Hematopoietic multipotent progenitor cell treated with erythropoietin and hydrocortisone succinate and interleukin-3 and kit ligand, for 17 days (in vitro differentiated cells): ENCODE measurements at regions not wholly inside any gene's neighbourhood (a gene's known extent, or its start where the extent isn't known, plus 50 kb on each side); places are given as distances from the start of the nearest gene placed in this dataset.

Experiments used
- DNase-seq: peaks from one replicate; pipeline ENCODE4 v3.0.0-alpha.2; 2015; ENCODE audit warnings: low spot score

DNA sequence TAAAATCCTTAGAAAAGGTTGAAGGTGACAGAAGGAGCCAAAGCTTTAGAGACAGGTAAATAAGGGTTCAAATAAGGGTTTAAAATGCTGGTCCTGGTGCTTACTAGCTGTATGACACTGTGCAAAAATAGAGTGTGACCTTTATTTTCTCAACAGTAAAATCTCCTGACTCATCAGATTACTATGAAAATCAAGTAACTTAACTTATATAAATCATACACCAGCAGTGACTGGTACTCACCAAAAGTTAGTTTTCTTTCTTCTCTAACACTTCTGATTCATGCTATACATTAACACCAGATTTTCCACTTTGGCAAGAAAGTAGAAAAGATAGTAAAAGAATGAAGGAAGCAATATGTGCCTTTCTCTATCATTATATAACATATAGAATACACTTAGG lies 205.9 kb upstream of the GBE1 start:
- no peak for DNase-seq

DNA sequence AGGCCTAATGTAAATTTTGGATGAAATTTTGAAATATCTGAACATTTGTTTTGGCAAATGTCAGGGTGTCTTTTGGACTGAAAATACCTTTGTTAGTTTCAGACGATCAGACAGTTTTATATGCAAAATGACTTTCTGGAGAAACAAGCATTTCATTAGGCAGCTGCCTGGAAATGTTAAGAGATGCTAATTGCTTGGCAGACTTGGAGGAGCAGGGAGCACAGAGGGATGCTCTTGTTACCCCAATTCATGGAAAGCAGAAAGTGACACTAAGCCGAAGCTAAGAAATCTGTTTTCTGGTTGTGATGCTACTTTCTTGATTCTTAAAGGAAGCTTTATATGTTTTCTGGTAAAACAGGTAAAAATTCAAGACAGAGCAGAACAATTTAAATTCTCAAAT lies 204.3 kb upstream of the GBE1 start:
- no peak for DNase-seq

- no peak for DNase-seq
These were observed 201.0 kb upstream of the GBE1 start for GRCh38 chr3:81962396-81962795.

- DNase-seq: no peak
These were observed 197.7 kb upstream of the GBE1 start for GRCh38 chr3:81958972-81959640.

DNA sequence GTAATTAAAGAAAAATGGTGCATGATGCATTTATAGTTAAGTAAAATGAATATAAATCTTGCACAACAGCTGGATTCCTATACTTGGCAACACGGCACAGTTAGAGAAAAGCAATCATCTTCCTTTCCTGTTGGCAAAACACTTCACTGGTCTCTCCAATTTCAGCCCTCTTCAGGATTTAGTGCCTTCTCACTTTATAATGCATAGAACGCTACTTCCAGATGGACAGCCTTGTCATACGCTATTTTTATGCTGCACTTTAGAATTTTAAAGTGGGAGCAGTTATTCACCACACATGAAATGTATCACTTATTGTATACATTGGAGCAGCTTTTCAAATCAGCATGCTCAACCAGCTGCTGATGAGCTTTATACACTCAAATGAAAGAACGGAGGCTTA lies 194.4 kb upstream of the GBE1 start:
- DNase-seq: no peak

- DNase-seq: no peak
These were observed 191.7 kb upstream of the GBE1 start for GRCh38 chr3:81953111-81953510.

DNA sequence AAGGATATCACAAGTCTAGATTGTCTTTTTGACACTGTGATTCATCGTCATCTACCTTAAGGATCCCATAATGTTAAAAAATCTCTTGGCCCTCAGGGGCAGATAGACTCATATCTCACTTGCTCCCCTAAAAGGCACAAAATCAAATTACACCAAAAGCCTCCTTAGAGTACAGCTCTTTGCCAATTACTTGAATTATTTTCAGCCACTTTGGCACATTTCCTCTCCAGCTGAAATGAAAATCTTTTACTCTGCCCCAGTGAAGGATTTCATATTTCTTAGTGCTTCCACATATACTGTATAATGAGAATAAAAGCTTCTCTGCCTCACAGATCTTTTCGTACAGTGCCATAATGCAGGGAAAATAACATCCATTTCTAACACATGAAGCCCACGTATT lies 190.7 kb upstream of the GBE1 start:
- DNase-seq: no peak

- DNase-seq: no peak
These were observed 190.2 kb upstream of the GBE1 start for GRCh38 chr3:81951636-81952035.

DNA sequence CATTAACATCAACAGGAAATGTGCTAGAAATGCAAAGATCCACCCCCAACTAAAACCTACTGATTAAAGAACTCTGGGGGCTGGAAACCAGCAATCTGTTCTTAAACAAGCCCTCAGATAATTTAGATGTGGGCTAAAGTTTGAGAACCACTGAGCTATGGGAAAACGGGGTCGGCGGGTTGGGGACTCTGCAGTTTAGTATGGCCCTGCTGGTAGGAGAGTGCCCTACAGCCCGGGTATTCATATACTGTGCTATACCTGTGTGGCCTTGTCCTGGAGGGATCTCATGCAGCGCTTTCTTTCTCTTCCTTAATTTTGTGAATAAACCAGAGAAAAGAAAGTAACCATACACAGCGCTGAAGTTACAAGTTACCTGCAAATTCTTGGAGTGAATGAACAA lies 189.7 kb upstream of the GBE1 start:
- no peak for DNase-seq

- no peak for DNase-seq
These were observed 185.9 kb upstream of the GBE1 start for GRCh38 chr3:81947359-81947758.

DNA sequence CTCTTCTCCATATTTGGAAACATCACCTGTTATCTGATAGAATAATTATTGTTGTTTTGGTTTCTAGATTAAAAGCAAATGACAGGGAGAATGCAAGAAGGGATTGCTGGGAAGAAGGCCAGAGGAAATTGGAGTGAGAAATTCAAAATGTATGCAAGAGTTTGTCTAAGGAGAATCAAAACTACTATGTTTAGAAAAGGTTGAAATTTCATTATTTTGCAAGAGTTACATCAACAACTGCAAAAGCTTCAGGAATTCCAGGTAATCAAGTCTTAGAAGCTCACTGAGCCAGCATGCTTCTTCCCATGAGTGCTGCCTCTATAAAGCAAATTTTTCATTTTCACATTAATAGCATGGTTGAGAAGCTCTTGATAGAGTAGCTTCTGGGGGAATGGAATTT lies 177.2 kb upstream of the GBE1 start:
- DNase-seq: no peak

GRCh38 chr3:81936817-81937216 lies 175.4 kb upstream of the GBE1 start:
- DNase-seq: no peak

- DNase-seq: no peak
These were observed 171.2 kb upstream of the GBE1 start for GRCh38 chr3:81932681-81933080.

DNA sequence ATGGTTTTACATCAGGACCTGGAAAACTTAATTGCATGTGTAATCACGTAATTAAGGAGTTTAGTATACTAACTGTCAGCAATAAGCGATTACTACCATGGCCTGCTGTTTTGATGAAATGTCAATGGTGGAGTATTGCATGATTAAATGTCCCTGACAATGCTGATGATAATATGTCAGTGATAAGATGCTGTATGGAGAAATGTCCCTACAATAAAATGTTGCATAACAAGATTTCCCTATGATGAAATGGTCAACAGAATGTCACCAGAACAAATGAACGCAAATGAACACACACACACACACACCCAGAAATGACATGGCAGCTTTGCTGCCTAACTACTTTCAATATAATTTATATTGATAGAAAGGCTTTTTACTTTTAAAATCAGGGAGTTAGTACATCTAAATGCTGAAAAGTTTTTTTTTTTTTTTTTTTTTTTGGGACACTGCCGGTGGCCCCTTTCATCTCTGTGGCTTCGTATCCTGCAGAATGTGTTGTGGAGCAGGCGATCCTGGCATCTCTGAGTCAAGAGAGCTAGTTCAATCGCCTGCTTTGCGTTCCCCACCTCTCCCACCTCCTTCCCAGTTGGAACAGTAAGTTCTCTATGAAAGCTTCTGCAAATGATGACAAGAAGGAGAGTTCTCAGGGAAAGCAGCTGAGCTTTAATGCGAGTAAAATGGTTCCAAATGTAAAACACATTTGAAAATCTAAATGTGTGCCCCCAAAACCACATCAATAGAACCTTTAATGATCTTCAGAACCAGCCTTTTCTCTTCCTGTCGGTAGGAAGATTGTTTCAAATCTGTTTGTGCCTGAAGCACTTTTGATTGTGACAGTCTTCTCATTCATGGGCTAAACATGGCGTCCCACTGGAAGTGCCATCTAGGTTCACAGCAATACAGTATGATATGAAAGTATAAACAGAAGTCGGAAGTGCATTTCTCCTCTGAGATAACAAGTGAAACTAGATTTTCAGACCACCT lies 170.1 kb upstream of the GBE1 start:
- no peak for DNase-seq

DNA sequence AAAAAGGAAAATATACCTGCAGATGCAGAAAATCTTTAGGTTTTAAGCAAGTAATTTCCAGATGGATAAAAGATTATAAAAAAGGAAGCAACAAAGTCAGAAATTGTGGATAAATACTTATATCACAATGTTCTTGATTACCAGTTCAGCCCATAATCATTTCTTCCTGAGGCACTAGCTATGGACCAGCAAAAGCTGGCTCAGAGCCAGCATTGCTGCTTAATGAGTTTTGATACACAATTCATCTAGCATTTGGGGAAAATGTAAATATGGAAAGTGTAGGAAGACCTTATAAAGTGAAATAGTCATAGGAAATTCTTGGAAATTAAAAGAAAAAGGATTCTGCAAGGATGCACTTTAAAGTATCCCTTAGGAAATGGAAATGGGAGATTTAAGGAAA lies 168.3 kb upstream of the GBE1 start:
- DNase-seq: no peak

GRCh38 chr3:81927811-81928210 lies 166.4 kb upstream of the GBE1 start:
- no peak for DNase-seq

DNA sequence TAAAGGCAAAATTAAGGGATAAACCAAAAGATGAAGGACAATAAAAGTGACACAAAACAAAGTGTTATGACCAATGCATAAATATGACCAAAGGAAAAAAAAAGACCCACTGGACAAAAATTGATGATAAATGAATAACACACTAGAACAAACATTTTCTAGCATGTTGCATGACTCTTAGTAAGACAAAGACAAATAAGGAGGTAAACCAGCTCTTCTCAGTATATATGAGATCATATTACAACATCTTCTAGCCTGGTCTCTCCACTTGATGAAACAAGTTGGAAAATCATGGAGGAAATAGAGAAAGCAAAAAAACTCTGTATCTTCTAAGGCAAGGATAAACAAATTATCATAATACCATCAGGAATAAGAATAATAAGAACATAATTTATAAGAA lies 163.9 kb upstream of the GBE1 start:
- DNase-seq: no peak

GRCh38 chr3:81923038-81923437 lies 161.6 kb upstream of the GBE1 start:
- DNase-seq: no peak

- no peak for DNase-seq
These were observed 161.0 kb upstream of the GBE1 start for GRCh38 chr3:81922404-81922803.

- no peak for DNase-seq
These were observed 159.4 kb upstream of the GBE1 start for GRCh38 chr3:81920816-81921215.

- DNase-seq: no peak
These were observed 155.4 kb upstream of the GBE1 start for GRCh38 chr3:81916890-81917289.

GRCh38 chr3:81913886-81914663 lies 152.6 kb upstream of the GBE1 start:
- no peak for DNase-seq

DNA sequence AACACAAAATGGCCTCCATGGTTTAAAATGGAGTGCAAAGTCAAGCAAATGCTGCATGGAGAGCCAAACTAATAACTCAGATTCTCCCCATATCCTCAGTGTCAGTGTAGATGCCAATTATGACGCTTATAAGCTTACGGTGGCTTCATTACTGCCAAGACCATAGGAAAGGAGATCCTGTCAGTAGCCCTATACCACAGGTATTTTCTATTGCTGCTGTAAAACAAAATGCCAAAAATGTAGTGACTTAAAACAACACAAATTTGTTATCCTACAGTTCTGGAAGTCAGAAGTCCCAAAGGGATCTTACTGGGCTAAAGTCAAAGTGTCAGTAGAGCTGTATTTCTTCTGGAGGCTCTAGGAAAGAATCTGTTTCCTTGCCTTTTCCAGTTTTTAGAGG lies 149.8 kb upstream of the GBE1 start:
- DNase-seq: no peak
